Kidney (tissue), 13 donors: ENCODE measurements at regions not wholly inside any gene's neighbourhood (a gene's known extent, or its start where the extent isn't known, plus 50 kb on each side); places are given as distances from the start of the nearest gene placed in this dataset.

Experiments
- DNase-seq, 5 donors: peaks; one replicate each; pipeline ENCODE4 v3.0.0-alpha.2; 2013 to 2020
- FAIRE-seq: peaks from 2 replicates; lab custom pipeline; 2012; peaks lifted over from hg19 to GRCh38; lab: Jason Lieb, UNC
- H3K27ac ChIP-seq, 2 donors: one replicate each; pipeline ENCODE4 v1.7.0; 2013; ENCODE audit warnings: low read depth in 2 of 2, low read length in 2 of 2, inconsistent platforms in 1 of 2
- H3K27me3 ChIP-seq: one replicate; pipeline ENCODE4 v1.7.1; 2013; ENCODE audit warnings: low read length, inconsistent platforms; ENCODE audit not compliant: control insufficient read depth, insufficient read depth
- H3K36me3 ChIP-seq, 3 donors: one replicate each; pipeline versions ENCODE4 v1.7.0 to v1.7.1; 2013; ENCODE audit warnings: low read length in 3 of 3, control low read depth in 1 of 3, inconsistent platforms in 1 of 3; ENCODE audit not compliant: insufficient read depth in 3 of 3, control insufficient read depth in 2 of 3
- H3K4me1 ChIP-seq, 3 donors: one replicate each; pipeline versions ENCODE4 v1.7.0 to v1.7.1; 2013; ENCODE audit warnings: low read length in 3 of 3, inconsistent platforms in 1 of 3, low read depth in 1 of 3; ENCODE audit not compliant: control insufficient read depth in 2 of 3, insufficient read depth in 2 of 3
- H3K4me3 ChIP-seq, 3 donors: one replicate each; pipeline versions ENCODE4 v1.7.0 to v1.8.1; 2013; ENCODE audit warnings: low read length in 3 of 3, control low read depth in 1 of 3, inconsistent platforms in 1 of 3
- H3K9ac ChIP-seq, 3 donors: one replicate each; pipeline versions ENCODE4 v1.7.0 to v1.7.1; 2013; ENCODE audit warnings: low read length in 3 of 3, control low read depth in 1 of 3, inconsistent platforms in 1 of 3
- H3K9me3 ChIP-seq, 3 donors: one replicate each; pipeline versions ENCODE4 v1.7.0 to v1.7.1; 2013; ENCODE audit warnings: low read length in 3 of 3, control low read depth in 1 of 3, inconsistent platforms in 1 of 3; ENCODE audit not compliant: control insufficient read depth in 2 of 3, insufficient read depth in 1 of 3
- intact Hi-C: fragments of 100-400 bp; cut with DNase I; formaldehyde crosslinking; loops from one replicate; pipeline ENCODE4 v1.11.1; 2022
- TF ChIP-seq, protein P1 (sequence below): IDR thresholded peaks from 3 replicates; pipeline ENCODE4 v1.5.1; 2012; ENCODE audit warnings: mild to moderate bottlenecking, moderate library complexity, borderline replicate concordance; ENCODE audit not compliant: insufficient read depth; ENCODE audit errors: extremely low read depth
- donor health status: control.
- donor health status: control.
- donor health status: control.
- donor health status: control.
- donor health status: control.
- donor health status: DM: yes; HTN: yes; CAD: no.
- donor health status: Normal renal cell carcinoma (clear cell type).

DNA sequence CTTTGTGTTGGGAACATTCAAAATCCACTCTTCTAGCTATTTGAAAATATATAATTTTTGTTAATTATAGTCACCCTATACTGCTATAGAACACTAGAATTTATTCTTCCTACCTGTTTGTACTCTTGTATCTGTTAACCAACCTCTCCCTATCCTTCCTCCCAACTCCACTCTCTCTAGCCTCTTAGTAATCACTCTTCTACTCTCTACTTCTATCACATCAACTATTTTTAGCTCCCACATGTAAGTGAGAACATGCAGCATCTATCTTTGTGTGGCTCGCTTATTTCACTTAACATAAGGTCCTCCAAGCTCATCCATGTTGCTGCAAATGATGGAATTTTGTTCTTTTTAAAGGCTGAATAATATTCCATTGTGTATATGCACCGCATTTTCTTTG lies 537.3 kb downstream of the MID1IP1 start:
- peak; percentile 82 for FAIRE-seq
- DNase-seq, result no peak
- intact Hi-C loops, result no loop called here
- no peaks in the 10 kb centered on the region for H3K36me3 ChIP-seq
- H3K4me3 ChIP-seq, result no peak overlapping the region
- TF ChIP-seq, protein P1, sequence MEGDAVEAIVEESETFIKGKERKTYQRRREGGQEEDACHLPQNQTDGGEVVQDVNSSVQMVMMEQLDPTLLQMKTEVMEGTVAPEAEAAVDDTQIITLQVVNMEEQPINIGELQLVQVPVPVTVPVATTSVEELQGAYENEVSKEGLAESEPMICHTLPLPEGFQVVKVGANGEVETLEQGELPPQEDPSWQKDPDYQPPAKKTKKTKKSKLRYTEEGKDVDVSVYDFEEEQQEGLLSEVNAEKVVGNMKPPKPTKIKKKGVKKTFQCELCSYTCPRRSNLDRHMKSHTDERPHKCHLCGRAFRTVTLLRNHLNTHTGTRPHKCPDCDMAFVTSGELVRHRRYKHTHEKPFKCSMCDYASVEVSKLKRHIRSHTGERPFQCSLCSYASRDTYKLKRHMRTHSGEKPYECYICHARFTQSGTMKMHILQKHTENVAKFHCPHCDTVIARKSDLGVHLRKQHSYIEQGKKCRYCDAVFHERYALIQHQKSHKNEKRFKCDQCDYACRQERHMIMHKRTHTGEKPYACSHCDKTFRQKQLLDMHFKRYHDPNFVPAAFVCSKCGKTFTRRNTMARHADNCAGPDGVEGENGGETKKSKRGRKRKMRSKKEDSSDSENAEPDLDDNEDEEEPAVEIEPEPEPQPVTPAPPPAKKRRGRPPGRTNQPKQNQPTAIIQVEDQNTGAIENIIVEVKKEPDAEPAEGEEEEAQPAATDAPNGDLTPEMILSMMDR, result no peak
- H3K27me3 ChIP-seq, result peaks cover 4% of the 10 kb centered on the region
- H3K4me1 ChIP-seq, result no peaks in the 10 kb centered on the region
- no peak overlapping the region for H3K9ac ChIP-seq
- H3K27ac ChIP-seq, result no peak overlapping the region
- no peaks in the 10 kb centered on the region for H3K9me3 ChIP-seq

DNA sequence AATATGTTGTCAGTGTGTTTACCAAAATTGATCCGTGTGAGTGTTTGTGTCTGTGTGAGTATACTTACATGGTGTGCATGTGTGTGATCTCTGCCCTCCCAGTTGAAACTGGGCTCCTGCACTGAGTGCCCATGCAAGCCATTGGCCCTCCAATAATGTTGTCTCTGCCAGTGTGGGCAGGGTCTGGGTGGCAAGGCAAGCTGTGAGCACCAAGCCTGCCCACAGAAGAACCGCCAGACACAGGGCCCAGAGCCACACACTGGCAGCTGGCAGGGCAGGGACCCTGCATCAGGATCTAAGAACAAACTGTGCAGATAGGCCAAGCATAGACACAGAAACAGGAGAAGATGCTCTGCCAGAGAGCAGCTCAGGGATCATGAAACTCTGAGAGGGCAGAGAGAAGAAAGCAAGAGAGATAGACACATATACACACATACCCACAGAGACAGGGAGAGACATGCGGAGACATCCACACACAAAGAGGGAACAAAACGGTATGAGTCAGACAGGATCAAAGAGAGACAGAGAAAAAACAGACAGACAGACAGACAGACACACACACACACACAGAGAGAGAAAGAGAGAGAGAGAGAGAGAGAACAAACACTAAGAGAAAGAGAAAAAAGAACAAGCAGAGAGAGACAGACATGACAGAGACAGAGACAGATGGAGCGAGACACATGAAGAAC lies 555.0 kb downstream of the MID1IP1 start:
- DNase-seq (no peak), FAIRE-seq (no peak)
- H3K9me3 ChIP-seq, result no peaks in the 10 kb centered on the region
- H3K9ac ChIP-seq, result no peak overlapping the region
- H3K4me1 ChIP-seq, result no peaks in the 10 kb centered on the region
- H3K4me3 ChIP-seq, result no peak overlapping the region
- TF ChIP-seq, protein P1, result no peak
- H3K27me3 ChIP-seq, result peaks cover 5% of the 10 kb centered on the region
- no peak overlapping the region for H3K27ac ChIP-seq
- intact Hi-C loops, result no loop called here
- no peaks in the 10 kb centered on the region for H3K36me3 ChIP-seq

DNA sequence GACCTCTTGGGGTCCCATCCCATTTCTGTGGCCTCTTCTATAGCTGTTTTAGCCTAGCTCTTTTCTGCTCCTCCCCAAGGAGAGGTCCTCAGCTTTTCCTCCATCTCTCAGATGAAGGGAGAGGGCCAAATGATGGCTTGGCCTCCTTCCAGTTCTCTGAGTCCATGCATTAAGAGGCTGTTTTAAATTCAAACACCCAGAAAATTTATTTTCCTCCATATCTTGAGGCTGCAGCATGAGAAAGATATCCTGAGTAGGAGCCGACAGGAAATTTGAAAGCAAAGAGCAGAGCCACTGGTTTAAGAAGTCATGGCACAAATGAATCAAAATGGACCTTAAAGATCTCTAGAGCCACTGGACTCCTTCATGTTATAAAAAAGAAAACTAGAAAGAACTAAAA lies 558.8 kb downstream of the MID1IP1 start:
- DNase-seq (peak in 2 of 5 donors; percentile 39 to 73), FAIRE-seq (no peak)
- H3K9me3 ChIP-seq, result no peaks in the 10 kb centered on the region
- no peak overlapping the region for H3K4me3 ChIP-seq
- H3K27ac ChIP-seq, result no peak overlapping the region
- TF ChIP-seq, protein P1, result no peak
- H3K36me3 ChIP-seq, result no peaks in the 10 kb centered on the region
- no peak overlapping the region for H3K9ac ChIP-seq
- H3K4me1 ChIP-seq, result no peaks in the 10 kb centered on the region
- H3K27me3 ChIP-seq, result peaks cover 5% of the 10 kb centered on the region
- intact Hi-C loops, result no loop called here

DNA sequence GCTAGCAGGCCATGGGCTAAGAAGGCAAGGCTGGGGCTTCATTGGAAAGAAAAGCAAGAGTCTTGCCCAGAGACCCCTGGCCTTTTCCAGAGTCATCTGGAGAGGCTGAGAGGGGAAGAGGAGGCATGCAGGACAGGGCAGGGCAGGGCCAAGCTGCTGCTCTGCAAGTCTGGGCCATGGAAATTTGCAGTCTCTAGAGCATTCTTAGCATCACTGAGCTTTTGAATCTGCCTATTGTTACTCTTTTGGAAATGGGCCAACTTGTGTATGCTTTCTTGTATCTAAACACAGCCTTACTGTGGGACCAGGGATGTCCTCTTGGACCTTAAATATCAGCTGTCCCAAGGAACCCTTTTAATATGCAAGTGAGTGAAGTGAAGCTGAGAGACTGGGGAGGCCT lies 560.5 kb downstream of the MID1IP1 start:
- Histone ChIP-seq H3K9me3 (no peaks in the 10 kb centered on the region), H3K27ac (no peak overlapping the region), H3K27me3 (peaks cover 5% of the 10 kb centered on the region), H3K4me3 (no peak overlapping the region), H3K9ac (no peak overlapping the region), H3K4me1 (no peaks in the 10 kb centered on the region), H3K36me3 (no peaks in the 10 kb centered on the region)
- FAIRE-seq, result no peak
- intact Hi-C loops, result no loop called here
- DNase-seq, result no peak
- TF ChIP-seq, protein P1, result no peak
